Hindlimb muscle (tissue), 1 donor: ENCODE measurements at regions not wholly inside any gene's neighbourhood (a gene's known extent, or its start where the extent isn't known, plus 50 kb on each side); places are given as distances from the start of the nearest gene placed in this dataset.
"Not testable (repeated sequence)": the region's sequence is repeated elsewhere in the genome, so short reads cannot be mapped to it uniquely, and the experiment has no call there.

ENCODE experiments used
- DNase-seq: peaks from one replicate; pipeline ENCODE4 v3.0.0-alpha.2; 2013

GRCh38 chr1:95297906-95298305, 63.9 kb downstream of the RWDD3 start:
- not testable (repeated sequence) for DNase-seq

- DNase-seq = no peak
Measured at GRCh38 chr1:95301091-95301490, 67.1 kb downstream of the RWDD3 start.

DNA sequence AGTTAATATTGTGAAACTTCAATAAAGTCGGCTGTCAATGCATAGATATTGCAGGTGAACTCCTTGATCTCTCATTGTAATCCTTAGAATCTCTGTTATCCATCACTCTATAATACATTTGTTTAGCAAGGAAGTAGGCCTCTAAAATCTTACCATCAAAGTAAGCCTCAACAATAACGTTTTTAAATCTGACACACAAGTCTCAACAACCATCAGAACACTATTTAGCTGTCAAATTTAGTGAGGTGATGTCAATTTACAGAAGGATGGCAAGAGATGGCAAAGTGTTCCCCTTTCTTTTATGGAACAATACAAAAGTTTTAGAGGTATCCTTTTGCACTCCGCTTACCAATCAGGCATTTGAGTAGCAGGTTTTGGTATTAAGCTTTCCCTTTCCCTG, 67.6 kb downstream of the RWDD3 start:
- DNase-seq = no peak

DNA sequence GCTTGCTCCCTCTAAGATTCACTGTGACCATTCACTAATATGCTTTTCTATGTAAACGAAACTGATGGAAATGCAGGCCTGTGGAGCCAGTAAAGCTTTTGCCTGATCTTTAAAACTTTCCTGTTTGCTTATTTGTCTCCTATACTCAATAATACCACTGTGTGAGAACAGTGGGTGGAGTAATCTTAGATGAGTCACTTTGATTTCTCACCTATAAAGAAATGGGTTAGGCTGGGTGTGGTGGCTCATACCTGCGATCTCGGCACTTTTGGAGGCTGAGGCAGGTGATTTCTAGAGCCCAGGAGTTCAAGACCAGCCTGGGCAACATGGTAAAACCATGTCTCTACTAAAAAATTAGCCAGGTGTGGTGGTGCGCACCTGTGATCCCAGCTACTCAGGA, 70.8 kb downstream of the RWDD3 start:
- no peak for DNase-seq

DNA sequence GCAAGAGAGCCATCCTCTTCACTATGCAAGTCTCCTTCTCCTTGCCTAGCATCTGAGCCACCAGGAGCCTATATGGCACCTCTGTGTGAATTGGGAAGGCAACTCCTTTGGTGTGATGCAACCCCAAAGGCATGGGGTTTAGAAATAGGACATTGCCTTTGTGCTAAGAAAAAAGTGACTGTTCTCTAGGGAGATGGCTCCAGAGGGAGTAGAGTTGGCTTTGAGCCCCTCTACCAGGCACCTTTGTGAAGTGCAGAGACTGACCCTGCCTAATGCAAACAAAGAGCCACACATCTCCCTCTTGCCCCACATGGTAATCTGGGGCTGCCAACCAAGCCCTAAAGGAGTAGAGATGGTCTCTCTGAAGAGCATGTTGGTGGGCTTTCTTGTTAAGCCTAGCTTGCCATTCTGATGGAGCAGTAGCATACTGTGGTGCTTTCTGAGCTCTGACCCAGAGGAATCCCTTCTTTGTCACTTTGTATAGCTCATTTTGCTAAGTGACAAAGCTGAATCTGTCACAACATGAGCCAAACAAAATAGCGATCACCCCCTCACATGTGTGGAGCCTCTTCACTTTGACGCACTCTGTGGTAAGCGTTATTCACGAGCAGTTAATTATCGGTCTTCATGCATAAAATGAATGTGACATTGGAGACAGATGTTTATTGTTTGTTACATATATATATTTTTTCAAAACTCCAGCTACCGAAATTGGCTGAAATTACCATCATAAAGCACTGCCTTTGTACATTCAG, 74.4 kb downstream of the RWDD3 start:
- DNase-seq = no peak

GRCh38 chr1:95309031-95309471, 75.0 kb downstream of the RWDD3 start:
- peak; percentile 31 for DNase-seq

- no peak for DNase-seq
Measured at GRCh38 chr1:95311014-95311413, 77.0 kb downstream of the RWDD3 start.

DNA sequence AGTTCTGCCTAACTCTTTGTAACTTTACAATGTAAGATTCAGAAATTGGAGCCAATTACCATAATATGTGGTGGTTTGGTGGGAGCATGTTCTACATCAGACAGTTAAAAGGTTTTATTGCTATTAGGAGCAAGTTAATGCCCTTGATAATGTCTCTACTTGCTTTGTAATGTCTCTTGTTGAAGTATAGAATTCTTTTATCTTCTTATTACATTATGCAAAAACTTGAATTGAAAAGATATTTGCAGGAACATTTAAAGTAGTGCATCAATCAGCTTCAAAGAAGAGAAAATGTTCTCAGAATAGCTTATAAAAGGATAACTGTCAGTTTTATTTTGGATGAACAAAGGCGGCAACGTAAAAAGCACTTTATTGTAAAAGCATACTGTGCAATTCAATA, 77.8 kb downstream of the RWDD3 start:
- no peak for DNase-seq

- no peak for DNase-seq
Measured at GRCh38 chr1:95312181-95312580, 78.2 kb downstream of the RWDD3 start.

DNA sequence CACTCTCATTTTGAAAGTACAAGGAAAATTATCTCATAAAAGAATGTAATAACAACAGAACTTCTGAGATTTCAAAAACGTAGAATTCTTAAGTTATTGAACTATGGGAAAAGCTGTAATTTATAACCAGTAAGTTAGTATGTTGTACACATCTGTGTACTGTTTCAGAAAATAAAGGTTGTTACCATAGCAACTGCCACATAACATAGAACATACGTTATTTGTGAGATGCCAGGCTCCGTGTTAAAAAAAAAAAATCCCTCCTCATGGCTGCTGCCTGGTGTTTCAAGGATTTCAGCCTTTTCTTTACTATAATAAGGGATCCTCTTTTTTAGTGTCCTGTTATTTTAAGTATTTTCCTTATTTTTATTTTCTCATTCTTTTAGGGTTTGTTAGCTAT, 79.5 kb downstream of the RWDD3 start:
- DNase-seq = no peak

DNA sequence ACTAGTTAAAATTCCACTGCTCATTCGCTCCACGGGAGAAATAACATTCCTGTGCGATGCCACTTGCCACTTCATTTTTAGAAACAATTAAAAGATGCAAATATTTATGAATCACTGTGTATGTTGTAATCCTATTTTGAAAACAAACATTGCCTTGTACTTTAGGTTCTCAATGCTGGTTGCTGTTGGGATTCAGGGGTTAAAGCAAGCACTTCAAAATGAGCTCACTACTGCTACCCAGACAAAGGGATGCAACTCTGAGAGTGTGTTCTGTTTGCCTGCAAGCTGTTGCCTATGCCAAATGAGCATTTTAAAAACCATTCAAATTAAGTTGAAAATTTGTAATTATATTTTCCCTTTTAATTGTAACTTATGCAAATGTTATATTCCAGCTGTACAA, 87.5 kb downstream of the RWDD3 start:
- no peak for DNase-seq

DNA sequence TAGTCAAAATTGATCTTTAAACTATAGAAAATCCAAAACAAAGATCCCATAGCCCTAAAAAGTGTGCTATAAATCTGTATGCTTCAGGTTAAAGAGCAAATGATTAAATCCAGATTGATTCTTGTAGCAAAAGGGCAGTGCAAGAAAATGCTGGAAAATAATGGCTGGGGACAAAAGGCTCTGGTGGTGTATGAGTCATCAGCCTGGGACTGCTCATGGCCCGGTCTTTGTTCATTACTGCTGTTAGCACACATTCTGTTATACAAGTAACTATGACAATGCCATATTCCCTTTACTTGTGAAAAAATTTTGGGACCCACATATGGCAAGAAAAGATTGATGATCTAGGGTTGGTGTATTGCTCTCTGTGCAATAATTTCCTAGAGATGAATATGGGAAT, 89.1 kb downstream of the RWDD3 start:
- DNase-seq = no peak

GRCh38 chr1:95325349-95325748, 91.3 kb downstream of the RWDD3 start:
- DNase-seq = no peak

DNA sequence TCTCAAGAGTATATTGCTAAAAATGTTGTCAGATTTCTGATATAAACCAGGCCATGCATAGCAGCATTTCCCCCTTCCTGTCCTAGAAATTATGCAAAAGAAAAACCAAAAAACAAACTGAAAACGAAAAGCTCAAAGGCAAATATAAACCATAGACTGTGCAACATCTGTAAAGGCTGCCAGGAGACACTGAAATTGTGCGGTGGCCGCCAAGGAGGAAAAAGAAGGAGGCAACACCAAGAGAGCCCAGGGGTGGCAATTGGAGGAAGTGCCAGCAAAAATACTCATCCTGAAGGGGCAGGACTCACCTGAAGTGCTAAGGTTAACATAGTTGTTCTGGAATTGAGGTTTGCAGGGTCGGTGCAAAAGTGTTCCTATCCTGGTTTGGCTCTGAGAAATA, 92.0 kb downstream of the RWDD3 start:
- DNase-seq = no peak

GRCh38 chr1:95332754-95333153, 98.7 kb downstream of the RWDD3 start:
- DNase-seq = no peak

GRCh38 chr1:95339377-95339776, 105.4 kb downstream of the RWDD3 start:
- DNase-seq = no peak

GRCh38 chr1:95340061-95340460, 106.1 kb downstream of the RWDD3 start:
- DNase-seq = no peak

GRCh38 chr1:95352767-95353166, 118.8 kb downstream of the RWDD3 start:
- no peak for DNase-seq

DNA sequence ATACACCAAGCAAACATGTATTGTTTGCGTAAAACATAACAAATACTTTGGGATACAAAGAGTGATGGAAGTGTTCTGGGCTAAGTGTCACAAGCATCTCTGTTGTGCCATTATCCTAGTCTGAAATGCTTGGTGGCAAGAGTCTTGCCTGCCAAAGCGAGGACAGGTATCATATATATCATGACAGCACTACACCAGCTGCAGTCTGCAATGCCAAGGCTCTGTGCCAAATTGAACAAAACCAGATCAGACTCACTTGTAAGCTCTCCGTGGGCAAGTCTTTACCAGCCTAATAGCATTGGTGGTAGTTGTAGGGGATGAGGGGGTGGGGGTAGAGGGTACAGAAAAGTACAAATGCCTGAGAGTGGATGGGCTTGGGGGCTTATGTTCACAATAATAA, 119.2 kb downstream of the RWDD3 start:
- no peak for DNase-seq

DNA sequence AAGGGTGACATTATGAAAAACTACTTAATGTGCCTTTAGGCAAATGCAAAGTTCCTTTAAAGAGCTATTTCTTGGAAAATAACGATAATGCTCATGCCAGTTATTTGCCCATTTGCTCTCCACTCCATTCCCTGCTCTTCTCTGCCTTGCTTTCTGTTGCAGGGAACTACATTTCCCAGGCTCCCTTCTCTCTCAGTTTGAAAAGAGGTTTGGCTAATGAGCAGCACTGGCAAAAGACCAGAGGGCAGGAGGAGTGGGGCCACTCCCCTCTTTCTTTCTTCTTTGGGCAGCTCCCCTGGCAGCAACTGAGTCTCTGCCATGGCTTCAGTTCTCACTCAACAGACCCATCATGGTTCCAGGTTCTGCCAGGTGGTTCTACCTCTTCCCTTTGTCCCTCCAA, 130.5 kb downstream of the RWDD3 start:
- no peak for DNase-seq

DNA sequence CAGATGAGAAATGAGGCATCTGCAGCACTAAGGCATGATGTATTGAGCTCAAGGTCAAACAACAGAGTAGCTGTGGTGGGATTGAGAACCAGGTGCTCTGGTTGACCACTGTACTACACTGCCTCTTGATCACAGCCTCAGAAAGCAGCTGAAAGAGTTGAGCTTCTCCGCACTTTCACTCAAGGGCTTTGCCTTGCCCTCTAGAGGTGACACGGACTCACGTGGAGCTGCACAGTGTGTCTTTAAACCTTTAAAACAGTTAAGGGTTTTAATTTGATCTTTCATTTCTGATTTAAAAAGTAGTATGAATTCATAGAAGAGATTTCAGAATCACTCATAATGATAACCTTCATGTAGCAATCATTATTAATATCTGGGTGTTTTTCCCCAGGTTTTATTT, 132.5 kb downstream of the RWDD3 start:
- no peak for DNase-seq

DNA sequence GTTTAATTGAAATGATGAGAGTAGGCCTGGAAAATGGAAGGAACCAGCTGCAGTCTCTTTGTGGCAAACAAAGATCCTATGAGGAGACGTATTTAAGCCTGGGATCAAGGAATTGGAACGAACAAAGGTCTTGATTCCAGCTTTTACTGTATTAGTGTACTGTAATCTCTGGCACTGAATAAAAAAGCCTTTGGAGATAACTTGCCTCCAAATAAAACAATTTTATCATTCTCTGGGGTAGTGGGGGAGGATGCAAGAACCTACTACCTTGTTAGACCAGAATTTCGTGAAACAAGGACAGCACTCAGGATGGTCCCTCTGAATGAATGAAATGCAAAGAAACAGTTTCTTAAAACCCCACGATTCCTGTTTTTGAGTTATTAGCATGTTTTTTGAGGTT, 134.2 kb downstream of the RWDD3 start:
- no peak for DNase-seq

DNA sequence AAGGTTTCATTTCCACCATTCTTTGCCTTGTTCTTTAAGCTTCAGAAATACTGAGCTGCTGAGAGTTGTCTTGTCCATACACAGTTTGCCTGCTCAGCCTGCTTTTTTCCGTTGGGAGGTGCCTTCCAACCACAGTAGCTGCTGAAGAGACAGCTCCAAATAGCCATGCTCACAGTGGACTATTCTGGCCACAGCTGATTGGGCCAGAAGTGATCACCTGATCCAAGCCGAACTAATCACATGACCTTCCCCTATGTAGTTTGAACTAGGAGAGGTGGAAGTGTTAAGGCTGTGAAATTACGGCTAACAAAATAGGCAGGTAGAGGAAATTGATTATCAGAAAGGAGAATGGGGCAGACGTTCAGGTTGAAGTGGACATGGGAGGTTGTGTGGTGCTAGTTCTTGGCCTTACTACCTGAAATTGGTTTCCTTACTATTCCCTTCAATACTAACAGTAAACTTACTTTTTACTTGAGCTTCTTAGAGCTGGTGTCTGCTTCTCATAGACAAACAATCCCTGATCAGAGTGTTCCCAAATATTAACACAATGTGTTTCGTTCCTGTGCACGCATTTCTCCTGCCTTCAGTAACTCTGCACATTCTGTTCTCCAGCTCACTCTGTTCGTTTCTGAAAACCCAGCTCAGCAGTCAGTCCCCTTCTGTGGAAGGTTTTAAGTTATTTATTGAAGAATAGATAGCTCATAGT, 136.1 kb downstream of the RWDD3 start:
- no peak for DNase-seq
